SK-N-SH treated with all-trans-retinoic acid at 6 μM for 48 hours (cell line): ENCODE measurements at regions not wholly inside any gene's neighbourhood (a gene's known extent, or its start where the extent isn't known, plus 50 kb on each side); places are given as distances from the start of the nearest gene placed in this dataset.

Experiments used
- ARNTL ChIP-seq: fragments of 450-650 bp; formaldehyde crosslinking; IDR thresholded peaks from 2 replicates; pipeline ENCODE4 v1.5.0; 2020; ENCODE audit warnings: low read depth, mild to moderate bottlenecking, moderate library complexity, borderline replicate concordance
- CREB5 ChIP-seq: fragments of 250-450 bp; sonication (Bioruptor Pico); IDR thresholded peaks from 2 replicates; pipeline ENCODE4 v1.5.1; 2020; ENCODE audit warnings: low read depth, mild to moderate bottlenecking, moderate library complexity
- PATZ1 ChIP-seq: fragments of 250-450 bp; sonication (Bioruptor Pico); IDR thresholded peaks from 2 replicates; pipeline ENCODE4 v1.8.0; 2020; ENCODE audit warnings: mild to moderate bottlenecking, moderate library complexity, borderline replicate concordance
- SNAI2 ChIP-seq: fragments of 250-450 bp; sonication (Bioruptor Pico); IDR thresholded peaks from 2 replicates; pipeline ENCODE4 v1.5.0; 2020; ENCODE audit warnings: mild to moderate bottlenecking, moderate library complexity
- ZC3H10 ChIP-seq: fragments of 250-450 bp; sonication (Bioruptor Pico); IDR thresholded peaks from 2 replicates; pipeline ENCODE4 v1.5.1; 2021; ENCODE audit warnings: mild to moderate bottlenecking, moderate library complexity
- ZFP3 ChIP-seq: fragments of 250-450 bp; sonication (Bioruptor Pico); IDR thresholded peaks from 2 replicates; pipeline ENCODE4 v1.5.0; 2020; ENCODE audit warnings: mild to moderate bottlenecking, moderate library complexity
- ZFP30 ChIP-seq: fragments of 450-650 bp; formaldehyde crosslinking; IDR thresholded peaks from 2 replicates; pipeline ENCODE4 v1.5.0; 2022; ENCODE audit warnings: mild to moderate bottlenecking, moderate library complexity

DNA sequence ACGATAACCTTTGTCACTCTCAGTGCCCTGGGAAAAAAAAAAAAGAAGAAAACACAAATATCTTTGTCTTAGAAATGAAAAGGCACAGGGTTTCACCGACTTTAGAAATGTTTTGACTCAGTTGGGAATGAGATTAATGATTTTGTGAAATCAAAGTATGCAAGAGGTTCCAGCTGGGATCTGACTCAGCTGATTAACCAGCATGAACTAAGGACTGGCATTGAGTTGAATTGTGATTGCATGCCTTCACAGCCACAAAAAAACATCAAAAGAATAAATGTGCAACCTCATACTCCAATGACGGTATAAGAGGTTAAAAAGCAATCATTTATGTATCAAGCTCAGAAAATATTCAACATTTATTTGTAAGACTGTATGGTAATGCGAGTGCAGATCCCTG is 566.6 kb upstream of the DSEL start:
- TF ChIP-seq ZC3H10 (CRISPR knock-in tag) = no peak
- no peak for TF ChIP-seq ZFP3 (CRISPR knock-in tag)
- no peak for TF ChIP-seq ZFP30 (CRISPR knock-in tag)
- TF ChIP-seq ARNTL = no peak
- TF ChIP-seq CREB5 = no peak
- no peak for TF ChIP-seq SNAI2
- TF ChIP-seq PATZ1 = no peak
